ENCODE measurements at regions not wholly inside any gene's neighbourhood (a gene's known extent, or its start where the extent isn't known, plus 50 kb on each side); places are given as distances from the start of the nearest gene placed in this dataset.

DNA sequence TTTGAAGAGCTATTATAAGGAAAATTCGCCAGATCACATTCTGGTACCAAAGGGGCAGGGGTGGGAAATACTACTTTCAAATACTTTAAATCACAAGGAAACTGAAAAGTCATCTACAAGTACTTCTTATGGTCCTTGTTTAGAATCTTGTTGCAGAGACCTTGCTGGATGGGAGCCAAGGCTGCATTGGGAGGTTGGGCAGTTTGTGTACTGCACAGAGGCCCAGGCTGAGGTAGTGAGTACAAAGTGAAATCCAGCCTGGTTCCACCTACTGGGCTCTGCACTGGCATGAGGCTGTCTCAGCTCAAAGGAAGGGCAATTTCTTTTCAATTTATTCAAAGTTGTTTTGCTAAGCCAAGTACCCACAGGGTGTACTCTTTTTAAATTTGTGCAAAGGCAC lies 140.3 kb upstream of the DLX2 start:
- Histone ChIP-seq H3K4me1 (no peaks in the 10 kb centered on the region), H3K36me3 (no peaks in the 10 kb centered on the region), H3K9me3 (no peaks in the 10 kb centered on the region), H3K4me3 (no peak overlapping the region), H3K27me3 (peaks cover 0 to 10% of the 10 kb centered on the region in 2 donors), H3K27ac (no peak overlapping the region)
- DNase-seq = no peak
- TF ChIP-seq, protein P1, sequence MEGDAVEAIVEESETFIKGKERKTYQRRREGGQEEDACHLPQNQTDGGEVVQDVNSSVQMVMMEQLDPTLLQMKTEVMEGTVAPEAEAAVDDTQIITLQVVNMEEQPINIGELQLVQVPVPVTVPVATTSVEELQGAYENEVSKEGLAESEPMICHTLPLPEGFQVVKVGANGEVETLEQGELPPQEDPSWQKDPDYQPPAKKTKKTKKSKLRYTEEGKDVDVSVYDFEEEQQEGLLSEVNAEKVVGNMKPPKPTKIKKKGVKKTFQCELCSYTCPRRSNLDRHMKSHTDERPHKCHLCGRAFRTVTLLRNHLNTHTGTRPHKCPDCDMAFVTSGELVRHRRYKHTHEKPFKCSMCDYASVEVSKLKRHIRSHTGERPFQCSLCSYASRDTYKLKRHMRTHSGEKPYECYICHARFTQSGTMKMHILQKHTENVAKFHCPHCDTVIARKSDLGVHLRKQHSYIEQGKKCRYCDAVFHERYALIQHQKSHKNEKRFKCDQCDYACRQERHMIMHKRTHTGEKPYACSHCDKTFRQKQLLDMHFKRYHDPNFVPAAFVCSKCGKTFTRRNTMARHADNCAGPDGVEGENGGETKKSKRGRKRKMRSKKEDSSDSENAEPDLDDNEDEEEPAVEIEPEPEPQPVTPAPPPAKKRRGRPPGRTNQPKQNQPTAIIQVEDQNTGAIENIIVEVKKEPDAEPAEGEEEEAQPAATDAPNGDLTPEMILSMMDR (IDR thresholded peaks at IDR 0.05) = no peak
- intact Hi-C loops (cut with DNase I; ENCODE audit: low total_unique reads) = no loop called here

DNA sequence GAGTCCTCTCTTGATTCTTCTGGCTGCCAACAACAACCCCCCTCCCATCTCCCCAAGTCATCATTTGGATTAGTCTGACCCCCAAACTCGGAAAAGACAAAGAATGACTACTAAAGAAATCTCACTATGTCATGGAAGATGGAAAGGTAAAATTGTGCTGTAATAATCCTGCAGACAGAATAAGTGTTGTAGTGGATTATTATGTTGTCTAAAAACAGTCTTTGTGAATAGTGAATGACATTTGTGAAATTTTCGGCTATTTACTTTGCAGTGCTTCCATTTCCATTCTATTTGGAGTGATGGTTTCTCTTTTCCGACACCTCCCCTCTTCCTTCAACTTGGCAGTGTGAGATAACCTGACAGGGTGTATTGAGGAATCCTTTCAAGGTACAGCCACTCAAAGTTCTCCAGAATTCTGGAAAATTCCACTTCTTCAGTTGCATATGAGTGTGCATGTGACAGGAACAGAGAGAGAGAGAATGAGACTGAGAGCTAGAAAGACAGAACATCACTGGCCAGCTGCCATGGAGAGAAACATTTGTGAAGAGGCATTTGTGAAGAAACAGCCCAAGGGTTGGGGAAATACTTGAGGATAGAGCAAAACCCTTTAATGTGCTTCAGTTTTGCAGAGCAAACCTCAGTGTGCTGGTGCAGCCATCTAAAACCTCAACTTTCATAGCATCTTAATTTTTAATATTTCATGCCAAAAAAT lies 141.9 kb upstream of the DLX2 start:
- Histone ChIP-seq H3K36me3 (no peaks in the 10 kb centered on the region), H3K27me3 (no peaks in the 10 kb centered on the region), H3K4me1 (no peaks in the 10 kb centered on the region), H3K4me3 (no peak overlapping the region), H3K27ac (no peak overlapping the region), H3K9me3 (no peaks in the 10 kb centered on the region)
- DNase-seq = no peak
- TF ChIP-seq, protein P1 (IDR thresholded peaks at IDR 0.05) = no peak
- intact Hi-C loops (cut with DNase I; ENCODE audit: low total_unique reads) = no loop called here

DNA sequence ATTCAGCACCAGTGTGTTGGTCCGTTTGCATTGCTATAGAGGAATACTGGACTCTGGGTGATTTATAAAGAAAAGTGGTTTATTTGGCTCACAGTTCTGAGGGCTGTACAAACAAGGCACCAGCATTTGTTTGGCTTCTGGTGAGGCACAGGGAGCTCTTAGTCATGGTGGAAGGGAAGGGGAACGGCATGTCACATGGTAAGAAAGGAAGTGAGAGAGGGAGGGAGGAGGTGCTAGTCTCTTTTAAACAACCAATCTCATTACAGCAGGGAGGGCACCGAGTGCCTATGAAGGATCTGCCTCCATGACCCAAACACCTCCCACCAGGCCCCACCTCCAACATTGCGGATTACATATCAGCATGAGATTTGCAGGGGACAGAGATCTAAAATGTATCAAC lies 143.9 kb upstream of the DLX2 start:
- Histone ChIP-seq H3K4me1 (no peaks in the 10 kb centered on the region), H3K4me3 (no peak overlapping the region), H3K9me3 (no peaks in the 10 kb centered on the region), H3K36me3 (no peaks in the 10 kb centered on the region), H3K27ac (no peak overlapping the region), H3K27me3 (no peaks in the 10 kb centered on the region)
- intact Hi-C loops (cut with DNase I; ENCODE audit: low total_unique reads) = no loop called here
- TF ChIP-seq, protein P1 (IDR thresholded peaks at IDR 0.05) = no peak
- DNase-seq = no peak

DNA sequence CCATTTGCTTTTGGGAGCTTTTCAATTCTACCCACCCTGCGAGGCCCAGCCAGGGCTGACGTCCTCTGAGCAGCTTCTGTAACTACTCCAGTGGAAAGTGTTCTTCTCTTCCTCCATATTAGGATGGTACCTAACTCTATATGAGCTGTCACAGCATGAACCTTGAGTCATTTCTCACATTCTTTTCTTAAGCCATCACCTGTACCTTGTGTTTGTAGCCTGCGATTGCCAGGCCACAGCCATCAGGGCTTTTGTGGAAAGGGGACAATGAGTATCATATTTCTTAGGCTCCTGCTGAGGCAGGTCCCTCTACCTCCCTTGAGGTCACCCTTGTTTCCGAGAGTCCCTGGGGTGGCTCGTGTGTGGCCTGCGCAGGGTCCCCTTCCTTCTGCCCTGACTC lies 144.5 kb upstream of the DLX2 start:
- H3K27me3 ChIP-seq = no peaks in the 10 kb centered on the region
- no peak for DNase-seq
- TF ChIP-seq, protein P1 (IDR thresholded peaks at IDR 0.05) = no peak
- no peak overlapping the region for H3K4me3 ChIP-seq
- H3K4me1 ChIP-seq = no peaks in the 10 kb centered on the region
- H3K27ac ChIP-seq = no peak overlapping the region
- no peaks in the 10 kb centered on the region for H3K9me3 ChIP-seq
- H3K36me3 ChIP-seq = no peaks in the 10 kb centered on the region
- intact Hi-C loops (cut with DNase I; ENCODE audit: low total_unique reads) = no loop called here

DNA sequence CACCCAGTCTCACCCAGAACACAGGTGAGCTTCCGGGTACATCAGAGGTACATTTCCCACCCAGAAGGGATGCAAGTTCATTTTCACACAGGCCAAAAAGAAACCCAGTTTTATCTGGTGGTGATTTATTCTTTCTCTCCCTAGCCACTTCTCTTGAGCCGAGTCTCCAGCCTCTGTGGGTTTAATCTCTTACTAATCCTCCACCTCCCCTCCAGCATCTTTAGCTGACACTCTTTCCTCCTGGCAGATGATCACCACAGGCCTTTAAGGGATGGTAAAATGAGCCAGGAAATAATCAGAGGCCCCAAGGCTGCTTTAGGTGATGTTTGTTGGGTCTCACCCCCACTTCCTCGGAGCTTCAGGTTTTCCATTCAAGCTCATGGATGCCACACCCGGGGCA lies 145.7 kb upstream of the DLX2 start:
- Histone ChIP-seq H3K27ac (no peak overlapping the region), H3K9me3 (no peaks in the 10 kb centered on the region), H3K27me3 (no peaks in the 10 kb centered on the region), H3K4me3 (no peak overlapping the region), H3K4me1 (peaks cover 0 to 2% (median under 1%) of the 10 kb centered on the region in 4 donors), H3K36me3 (no peaks in the 10 kb centered on the region)
- TF ChIP-seq, protein P1 (IDR thresholded peaks at IDR 0.05) = no peak
- intact Hi-C loops (cut with DNase I; ENCODE audit: low total_unique reads) = no loop called here
- DNase-seq = no peak

DNA sequence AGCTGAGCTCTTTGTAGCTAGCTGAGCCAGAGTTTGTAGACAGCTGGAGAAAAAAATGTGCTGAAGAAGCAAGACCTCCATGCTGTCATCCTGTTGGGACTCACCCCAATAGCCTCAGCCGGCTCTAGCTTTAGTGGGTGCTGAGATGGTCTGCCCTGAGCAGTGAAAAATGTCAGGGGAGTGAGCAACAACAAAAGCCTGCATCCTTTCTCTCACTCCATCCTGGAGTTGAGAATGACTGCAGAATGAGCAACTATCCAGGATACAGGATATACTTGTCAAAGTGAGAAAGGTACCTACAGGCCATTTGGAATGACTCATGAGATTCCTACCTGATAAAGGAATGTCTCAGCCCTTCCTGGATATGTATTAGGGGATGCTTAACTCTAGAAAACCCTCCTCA lies 146.1 kb upstream of the DLX2 start:
- intact Hi-C loops (cut with DNase I; ENCODE audit: low total_unique reads) = no loop called here
- H3K36me3 ChIP-seq = no peaks in the 10 kb centered on the region
- H3K4me1 ChIP-seq = peaks cover 0 to 5% (median 2%) of the 10 kb centered on the region in 4 donors
- H3K27ac ChIP-seq = no peak overlapping the region
- H3K4me3 ChIP-seq = no peak overlapping the region
- no peaks in the 10 kb centered on the region for H3K9me3 ChIP-seq
- H3K27me3 ChIP-seq = no peaks in the 10 kb centered on the region
- DNase-seq = no peak
- TF ChIP-seq, protein P1 (IDR thresholded peaks at IDR 0.05) = no peak

All from tibial artery (tissue), 4 donors.